ENCODE measurements at regions not wholly inside any gene's neighbourhood (a gene's known extent, or its start where the extent isn't known, plus 50 kb on each side); places are given as distances from the start of the nearest gene placed in this dataset.
"Not testable (repeated sequence)": the region's sequence is repeated elsewhere in the genome, so short reads cannot be mapped to it uniquely, and the experiment has no call there.

- no peak for DNase-seq
Measured at GRCh38 chr15:23851921-23852320, 164.8 kb upstream of the NDN start.

GRCh38 chr15:23853286-23853685, 166.2 kb upstream of the NDN start:
- no peak for DNase-seq

GRCh38 chr15:23854203-23854911, 167.3 kb upstream of the NDN start:
- DNase-seq = no peak

GRCh38 chr15:23854912-23855659, 168.0 kb upstream of the NDN start:
- no peak for DNase-seq

- no peak for DNase-seq
Measured at GRCh38 chr15:23855947-23856346, 168.8 kb upstream of the NDN start.

- DNase-seq = peak; percentile 26 to 27
Measured at GRCh38 chr15:23857028-23857641, 170.0 kb upstream of the NDN start.

GRCh38 chr15:23859008-23859407, 171.9 kb upstream of the NDN start:
- no peak for DNase-seq

GRCh38 chr15:23860290-23861245, 173.5 kb upstream of the NDN start:
- DNase-seq = no peak

- peak in 1 of 2 donors; percentile 8 for DNase-seq
Measured at GRCh38 chr15:23866832-23867231, 179.7 kb upstream of the NDN start.

GRCh38 chr15:23869396-23869795, 182.3 kb upstream of the NDN start:
- DNase-seq = no peak

GRCh38 chr15:23873613-23874012, 186.5 kb upstream of the NDN start:
- not testable (repeated sequence) for DNase-seq

- DNase-seq = peak; percentile 1 to 7
Measured at GRCh38 chr15:23877502-23878412, 190.7 kb upstream of the NDN start.

- no peak for DNase-seq
Measured at GRCh38 chr15:23881291-23881690, 194.2 kb upstream of the NDN start.

GRCh38 chr15:23890218-23890617, 203.1 kb upstream of the NDN start:
- DNase-seq = no peak

GRCh38 chr15:23897091-23897490, 210.0 kb upstream of the NDN start:
- DNase-seq = no peak

GRCh38 chr15:23897531-23897930, 210.4 kb upstream of the NDN start:
- DNase-seq = no peak

- DNase-seq = no peak
Measured at GRCh38 chr15:23910030-23910429, 222.9 kb upstream of the NDN start.

- DNase-seq = no peak
Measured at GRCh38 chr15:23912191-23912590, 225.1 kb upstream of the NDN start.

GRCh38 chr15:23913081-23913480, 226.0 kb upstream of the NDN start:
- no peak for DNase-seq

- DNase-seq = no peak
Measured at GRCh38 chr15:23913635-23914034, 226.5 kb upstream of the NDN start.

- DNase-seq = no peak
Measured at GRCh38 chr15:23924686-23925085, 237.6 kb upstream of the NDN start.

GRCh38 chr15:23954931-23955330, 267.8 kb upstream of the NDN start:
- no peak for DNase-seq
